Brain microvascular endothelial cell (primary cell): ENCODE measurements at regions not wholly inside any gene's neighbourhood (a gene's known extent, or its start where the extent isn't known, plus 50 kb on each side); places are given as distances from the start of the nearest gene placed in this dataset.
A peak's percentile ranks its signal among the peaks of the same experiment; 100 is the strongest.

Experiments used
- DNase-seq: peaks from one replicate; pipeline ENCODE4 v3.0.0-alpha.2; 2020
- H3K27ac ChIP-seq: fragments of 250-450 bp; sonication (Bioruptor Pico); 2 replicates; pipeline ENCODE4 v1.5.1; 2020; ENCODE audit warnings: mild to moderate bottlenecking, moderate library complexity
- H3K27me3 ChIP-seq: fragments of 250-450 bp; sonication (Bioruptor Pico); replicated peaks from 2 replicates; pipeline ENCODE4 v1.5.1; 2020; ENCODE audit warnings: mild to moderate bottlenecking
- H3K36me3 ChIP-seq: fragments of 250-450 bp; sonication (Bioruptor Pico); replicated peaks from 2 replicates; pipeline ENCODE4 v1.5.1; 2020; ENCODE audit warnings: mild to moderate bottlenecking
- H3K4me3 ChIP-seq: 2 replicates; pipeline ENCODE4 v1.5.1; 2011; ENCODE audit warnings: low read depth, mild to moderate bottlenecking, control low read depth, low read length, moderate library complexity
- CTCF ChIP-seq: IDR thresholded peaks from 2 replicates; pipeline ENCODE4 v1.5.1; 2011; ENCODE audit warnings: low read depth, mild to moderate bottlenecking, moderate library complexity, low read length, control low read depth, inconsistent platforms; ENCODE audit errors: missing control alignments
- in situ Hi-C: cut with HindIII; loops from 2 replicates; pipeline ENCODE4 v1.10.0; 2017; ENCODE audit warnings: low sequenced_read_pairs, low pct_ligation_motif_present

GRCh38 chr2:23330214-23330613 lies 54.8 kb upstream of the KLHL29 start:
- no peak overlapping the region for H3K27ac ChIP-seq
- DNase-seq, result peak; percentile 43
- in situ Hi-C loops, result no loop called here
- H3K27me3 ChIP-seq, result no peaks in the 10 kb centered on the region
- peak; percentile 31 for TF ChIP-seq CTCF
- no peaks in the 10 kb centered on the region for H3K36me3 ChIP-seq
- H3K4me3 ChIP-seq, result no peak overlapping the region
